ENCODE measurements at regions not wholly inside any gene's neighbourhood (a gene's known extent, or its start where the extent isn't known, plus 50 kb on each side); places are given as distances from the start of the nearest gene placed in this dataset.

DNA sequence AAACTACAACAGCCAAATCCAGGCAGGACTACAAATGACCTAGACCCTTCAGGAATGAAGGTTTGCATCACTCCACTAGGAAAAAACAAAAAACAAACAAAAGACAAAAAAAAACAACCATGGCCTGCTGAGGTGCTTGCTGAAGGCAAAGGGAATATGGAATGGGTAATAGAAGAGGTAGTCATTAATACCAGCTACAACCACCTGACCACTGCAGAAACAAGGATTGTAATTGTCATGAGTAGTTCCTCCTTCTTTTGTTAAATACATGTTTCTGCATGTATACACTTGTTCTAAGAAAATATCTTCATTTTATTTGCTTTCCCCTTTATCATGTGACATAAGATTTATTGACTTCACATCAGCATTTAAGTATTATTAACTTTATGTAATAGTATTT is 409.8 kb upstream of the GRID2 start:
- TF ChIP-seq CTCF (IDR thresholded peaks at IDR 0.05 in 8 of 11, conservative IDR thresholded peaks at IDR 0.05 in 3 of 11) (no peak), POLR2A (IDR thresholded peaks at IDR 0.05) (no peak)

Measured in spleen (tissue), 7 donors.